ENCODE measurements at regions not wholly inside any gene's neighbourhood (a gene's known extent, or its start where the extent isn't known, plus 50 kb on each side); places are given as distances from the start of the nearest gene placed in this dataset.

DNA sequence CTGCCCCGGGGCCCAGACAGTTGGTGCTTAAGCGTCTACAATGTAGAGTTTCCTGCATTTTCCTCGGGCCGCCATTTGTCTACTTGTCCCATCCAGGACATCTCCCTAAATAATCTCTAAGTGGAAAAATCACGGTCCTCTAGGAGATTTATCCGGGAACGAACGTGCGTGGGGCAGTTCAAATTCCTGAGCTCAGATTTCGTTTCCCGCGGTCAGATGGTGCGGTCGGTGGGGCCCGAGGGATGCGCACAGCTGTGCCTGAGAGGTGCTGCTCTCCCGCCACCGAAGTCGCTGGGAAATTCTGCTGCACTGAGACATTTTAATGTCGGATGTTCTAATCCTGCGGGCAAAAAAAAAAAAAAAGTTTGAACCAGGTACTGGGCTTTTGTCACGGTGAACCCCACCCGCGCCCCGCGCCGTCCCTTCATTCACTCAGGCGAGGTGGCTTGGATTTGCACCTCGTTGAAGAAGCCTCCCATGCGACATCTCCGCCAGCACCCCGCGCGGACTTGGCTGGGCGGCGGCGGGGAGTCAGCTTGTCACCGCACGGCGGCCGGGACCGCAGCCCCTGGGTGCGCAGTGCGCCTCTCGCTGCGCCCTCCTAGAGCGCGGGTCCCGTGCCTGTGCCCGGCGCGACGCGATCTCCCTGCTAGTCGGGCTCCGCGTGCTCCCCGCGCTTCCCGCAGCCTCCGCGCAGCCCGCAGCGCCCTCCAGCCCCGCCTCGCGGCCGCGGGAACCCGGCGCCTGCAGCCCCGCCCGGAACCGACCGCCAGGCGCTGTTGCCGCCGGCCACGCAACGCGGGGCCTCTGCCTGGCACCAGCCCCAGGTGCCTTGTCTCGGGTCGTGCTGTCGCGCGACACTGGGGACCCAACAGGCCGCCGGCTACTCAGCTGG lies 191.9 kb upstream of the TCF4 start:
- TF ChIP-seq, protein P1, sequence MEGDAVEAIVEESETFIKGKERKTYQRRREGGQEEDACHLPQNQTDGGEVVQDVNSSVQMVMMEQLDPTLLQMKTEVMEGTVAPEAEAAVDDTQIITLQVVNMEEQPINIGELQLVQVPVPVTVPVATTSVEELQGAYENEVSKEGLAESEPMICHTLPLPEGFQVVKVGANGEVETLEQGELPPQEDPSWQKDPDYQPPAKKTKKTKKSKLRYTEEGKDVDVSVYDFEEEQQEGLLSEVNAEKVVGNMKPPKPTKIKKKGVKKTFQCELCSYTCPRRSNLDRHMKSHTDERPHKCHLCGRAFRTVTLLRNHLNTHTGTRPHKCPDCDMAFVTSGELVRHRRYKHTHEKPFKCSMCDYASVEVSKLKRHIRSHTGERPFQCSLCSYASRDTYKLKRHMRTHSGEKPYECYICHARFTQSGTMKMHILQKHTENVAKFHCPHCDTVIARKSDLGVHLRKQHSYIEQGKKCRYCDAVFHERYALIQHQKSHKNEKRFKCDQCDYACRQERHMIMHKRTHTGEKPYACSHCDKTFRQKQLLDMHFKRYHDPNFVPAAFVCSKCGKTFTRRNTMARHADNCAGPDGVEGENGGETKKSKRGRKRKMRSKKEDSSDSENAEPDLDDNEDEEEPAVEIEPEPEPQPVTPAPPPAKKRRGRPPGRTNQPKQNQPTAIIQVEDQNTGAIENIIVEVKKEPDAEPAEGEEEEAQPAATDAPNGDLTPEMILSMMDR (IDR thresholded peaks at IDR 0.05; ENCODE audit: low read depth, low read length, poor library complexity, severe bottlenecking): no peak
- no peak for TF ChIP-seq EZH2phosphoT487 (IDR thresholded peaks at IDR 0.05; ENCODE audit: borderline replicate concordance, low read length)
